PC-3 (cell line): ENCODE measurements at regions not wholly inside any gene's neighbourhood (a gene's known extent, or its start where the extent isn't known, plus 50 kb on each side); places are given as distances from the start of the nearest gene placed in this dataset.

Experiments
- CTCF ChIP-seq: fragments of 300-600 bp; sonication (generic); conservative IDR thresholded peaks from 2 replicates; pipeline ENCODE4 v1.5.1; 2017; ENCODE audit warnings: antibody characterized with exemption, low read depth, mild to moderate bottlenecking, low read length
- EZH2 ChIP-seq: fragments of 300-600 bp; sonication (generic); IDR thresholded peaks from one replicate; pipeline ENCODE4 v1.6.1; 2017; ENCODE audit warnings: antibody characterized with exemption, mild to moderate bottlenecking, low read length; ENCODE audit not compliant: unreplicated experiment

GRCh38 chr19:30911491-30911890, 437.7 kb downstream of the TSHZ3 start:
- TF ChIP-seq CTCF, result no peak
- no peak for TF ChIP-seq EZH2
